Panc1 (cell line): ENCODE measurements at regions not wholly inside any gene's neighbourhood (a gene's known extent, or its start where the extent isn't known, plus 50 kb on each side); places are given as distances from the start of the nearest gene placed in this dataset.

ENCODE experiments used
- POLR2AphosphoS5 ChIP-seq: IDR thresholded peaks from 2 replicates; pipeline ENCODE4 v1.6.1; 2012; ENCODE audit warnings: mild to moderate bottlenecking, low read depth, low read length, moderate library complexity
- TCF7L2 ChIP-seq: IDR thresholded peaks from 2 replicates; pipeline ENCODE4 v1.6.1; 2011; ENCODE audit warnings: mild to moderate bottlenecking, low read depth, low read length, inconsistent platforms
- TF ChIP-seq, protein P1 (sequence below): fragments of 450-650 bp; IDR thresholded peaks from 2 replicates; pipeline ENCODE4 v1.5.1; 2017; ENCODE audit warnings: mild to moderate bottlenecking
- TF ChIP-seq, protein P2 (sequence below), 2 experiments: IDR thresholded peaks; 2 replicates each; pipeline ENCODE4 v1.6.1; 2011 to 2012; ENCODE audit warnings: low read depth in 2 of 2, control low read depth in 1 of 2, low read length in 1 of 2, mild to moderate bottlenecking in 1 of 2, moderate library complexity in 1 of 2; ENCODE audit not compliant: insufficient read depth in 1 of 2

DNA sequence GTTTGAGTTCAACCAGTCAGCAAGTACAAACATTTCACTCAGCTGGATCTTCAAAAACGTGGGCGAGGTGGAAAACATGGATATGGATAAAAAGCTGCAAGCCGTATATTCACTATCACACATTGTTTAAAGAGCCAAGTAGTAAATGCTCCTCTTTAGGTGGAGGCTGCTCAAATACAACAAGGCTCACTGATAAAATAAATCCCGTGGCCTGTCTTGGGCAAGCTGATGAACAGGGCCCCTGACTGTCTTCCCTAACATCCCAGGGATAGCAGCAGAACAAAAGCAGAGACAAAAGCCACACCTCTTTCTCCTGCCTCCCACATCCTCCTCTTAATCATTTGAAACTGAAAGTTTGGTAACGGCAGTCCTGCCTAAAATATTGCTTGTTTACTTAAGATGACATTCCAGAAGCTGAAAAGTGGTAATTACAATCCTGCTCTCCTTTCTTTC lies 357.7 kb downstream of the TTLL7 start:
- TF ChIP-seq, protein P1, sequence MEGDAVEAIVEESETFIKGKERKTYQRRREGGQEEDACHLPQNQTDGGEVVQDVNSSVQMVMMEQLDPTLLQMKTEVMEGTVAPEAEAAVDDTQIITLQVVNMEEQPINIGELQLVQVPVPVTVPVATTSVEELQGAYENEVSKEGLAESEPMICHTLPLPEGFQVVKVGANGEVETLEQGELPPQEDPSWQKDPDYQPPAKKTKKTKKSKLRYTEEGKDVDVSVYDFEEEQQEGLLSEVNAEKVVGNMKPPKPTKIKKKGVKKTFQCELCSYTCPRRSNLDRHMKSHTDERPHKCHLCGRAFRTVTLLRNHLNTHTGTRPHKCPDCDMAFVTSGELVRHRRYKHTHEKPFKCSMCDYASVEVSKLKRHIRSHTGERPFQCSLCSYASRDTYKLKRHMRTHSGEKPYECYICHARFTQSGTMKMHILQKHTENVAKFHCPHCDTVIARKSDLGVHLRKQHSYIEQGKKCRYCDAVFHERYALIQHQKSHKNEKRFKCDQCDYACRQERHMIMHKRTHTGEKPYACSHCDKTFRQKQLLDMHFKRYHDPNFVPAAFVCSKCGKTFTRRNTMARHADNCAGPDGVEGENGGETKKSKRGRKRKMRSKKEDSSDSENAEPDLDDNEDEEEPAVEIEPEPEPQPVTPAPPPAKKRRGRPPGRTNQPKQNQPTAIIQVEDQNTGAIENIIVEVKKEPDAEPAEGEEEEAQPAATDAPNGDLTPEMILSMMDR = no peak
- TF ChIP-seq POLR2AphosphoS5 = no peak
- TF ChIP-seq, protein P2, sequence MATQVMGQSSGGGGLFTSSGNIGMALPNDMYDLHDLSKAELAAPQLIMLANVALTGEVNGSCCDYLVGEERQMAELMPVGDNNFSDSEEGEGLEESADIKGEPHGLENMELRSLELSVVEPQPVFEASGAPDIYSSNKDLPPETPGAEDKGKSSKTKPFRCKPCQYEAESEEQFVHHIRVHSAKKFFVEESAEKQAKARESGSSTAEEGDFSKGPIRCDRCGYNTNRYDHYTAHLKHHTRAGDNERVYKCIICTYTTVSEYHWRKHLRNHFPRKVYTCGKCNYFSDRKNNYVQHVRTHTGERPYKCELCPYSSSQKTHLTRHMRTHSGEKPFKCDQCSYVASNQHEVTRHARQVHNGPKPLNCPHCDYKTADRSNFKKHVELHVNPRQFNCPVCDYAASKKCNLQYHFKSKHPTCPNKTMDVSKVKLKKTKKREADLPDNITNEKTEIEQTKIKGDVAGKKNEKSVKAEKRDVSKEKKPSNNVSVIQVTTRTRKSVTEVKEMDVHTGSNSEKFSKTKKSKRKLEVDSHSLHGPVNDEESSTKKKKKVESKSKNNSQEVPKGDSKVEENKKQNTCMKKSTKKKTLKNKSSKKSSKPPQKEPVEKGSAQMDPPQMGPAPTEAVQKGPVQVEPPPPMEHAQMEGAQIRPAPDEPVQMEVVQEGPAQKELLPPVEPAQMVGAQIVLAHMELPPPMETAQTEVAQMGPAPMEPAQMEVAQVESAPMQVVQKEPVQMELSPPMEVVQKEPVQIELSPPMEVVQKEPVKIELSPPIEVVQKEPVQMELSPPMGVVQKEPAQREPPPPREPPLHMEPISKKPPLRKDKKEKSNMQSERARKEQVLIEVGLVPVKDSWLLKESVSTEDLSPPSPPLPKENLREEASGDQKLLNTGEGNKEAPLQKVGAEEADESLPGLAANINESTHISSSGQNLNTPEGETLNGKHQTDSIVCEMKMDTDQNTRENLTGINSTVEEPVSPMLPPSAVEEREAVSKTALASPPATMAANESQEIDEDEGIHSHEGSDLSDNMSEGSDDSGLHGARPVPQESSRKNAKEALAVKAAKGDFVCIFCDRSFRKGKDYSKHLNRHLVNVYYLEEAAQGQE (IDR thresholded peaks at IDR 0.05; ENCODE audit: insufficient read depth in 1 of 2, low read depth in 2 of 2, low read length in 1 of 2) = no peak
- TF ChIP-seq TCF7L2 = no peak
